DMS 273 treated with DMSO at 0.1 percent for 48 hours (cell line): ENCODE measurements at regions not wholly inside any gene's neighbourhood (a gene's known extent, or its start where the extent isn't known, plus 50 kb on each side); places are given as distances from the start of the nearest gene placed in this dataset.
"Not testable (repeated sequence)": the region's sequence is repeated elsewhere in the genome, so short reads cannot be mapped to it uniquely, and the experiment has no call there.

Experiments used
- DNase-seq: peaks from one replicate; lab custom pipeline; 2025; lab: John Stamatoyannopoulos, UW

GRCh38 chr3:177476921-177477435 lies 279.7 kb upstream of the TBL1XR1 start:
- no peak for DNase-seq

- DNase-seq = no peak
Observed at GRCh38 chr3:177478170-177478867, 281.0 kb upstream of the TBL1XR1 start.

- no peak for DNase-seq
Observed at GRCh38 chr3:177479630-177480029, 282.3 kb upstream of the TBL1XR1 start.

DNA sequence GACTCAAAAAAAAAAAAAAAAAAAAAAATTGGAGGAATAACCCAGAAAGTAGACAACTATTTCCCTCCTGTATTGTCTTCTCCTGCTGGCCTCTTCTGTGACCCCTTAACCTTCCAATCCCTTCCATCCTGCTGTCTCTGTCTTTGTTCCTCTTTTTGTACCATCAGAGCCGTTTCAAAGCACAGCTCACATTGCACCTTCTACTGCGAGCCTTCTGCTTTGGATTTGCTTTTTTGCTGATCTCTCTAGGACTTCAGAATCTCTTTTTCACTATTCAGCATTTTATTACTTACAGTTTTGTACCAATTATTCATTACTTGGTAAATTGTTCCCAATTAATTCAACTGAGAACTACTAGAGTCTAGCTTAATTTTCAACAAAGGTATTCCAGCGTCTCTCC lies 284.0 kb upstream of the TBL1XR1 start:
- no peak for DNase-seq

- DNase-seq = no peak
Observed at GRCh38 chr3:177482048-177482691, 284.9 kb upstream of the TBL1XR1 start.

DNA sequence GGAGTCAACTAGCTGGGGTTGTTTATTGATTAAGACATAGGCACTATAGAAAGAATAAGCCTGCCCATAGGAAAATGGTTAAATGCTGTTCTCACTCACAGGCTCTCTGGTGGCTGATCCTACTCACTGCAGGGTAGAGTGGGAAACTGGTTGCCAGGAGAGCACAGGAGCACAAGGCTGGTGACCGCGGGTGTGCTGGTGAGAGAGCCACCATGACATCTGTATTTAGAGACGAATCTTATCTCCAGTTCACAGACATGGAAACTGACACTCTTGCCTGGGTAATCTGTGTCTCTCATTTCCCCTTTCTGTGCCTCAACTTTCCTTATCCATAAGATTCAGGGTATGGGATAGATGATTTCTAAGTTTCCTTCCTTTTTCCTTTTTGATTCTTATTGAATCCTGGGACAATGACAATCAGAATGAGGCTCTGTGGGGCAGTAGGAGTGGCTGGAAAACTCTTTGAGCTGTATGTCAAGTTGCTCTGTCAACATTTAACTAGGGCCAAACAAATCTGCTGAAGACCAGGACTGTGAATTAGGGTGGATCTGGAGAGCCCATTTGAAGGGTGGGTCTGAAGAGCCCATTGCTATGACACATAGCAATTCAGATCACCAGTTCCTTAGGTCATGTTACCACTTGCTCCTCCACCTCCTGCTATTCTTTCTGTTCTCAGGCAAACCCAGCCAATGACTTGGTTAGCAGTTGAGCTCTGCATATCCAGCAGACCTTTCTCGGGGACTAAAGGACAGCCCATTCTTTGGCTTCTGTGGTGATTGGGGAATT lies 286.1 kb upstream of the TBL1XR1 start:
- no peak for DNase-seq

DNA sequence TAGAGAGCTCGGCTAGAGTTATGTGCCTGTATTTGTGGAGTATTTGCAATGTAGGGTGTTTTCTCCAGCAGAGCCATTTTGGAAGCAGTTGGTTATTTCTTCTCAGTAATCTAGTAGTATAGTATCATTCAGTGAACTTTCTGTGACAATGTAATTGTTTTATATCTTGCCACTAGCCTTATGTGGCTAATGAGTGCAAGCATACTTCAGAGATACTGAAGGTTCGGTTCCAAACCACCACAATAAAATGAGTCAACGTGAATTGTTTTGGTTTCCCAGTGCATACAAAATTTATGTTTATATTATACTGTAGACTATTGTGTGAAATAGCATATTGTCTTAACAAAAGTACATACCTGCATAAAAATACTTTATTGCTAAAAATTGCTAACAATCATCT lies 286.9 kb upstream of the TBL1XR1 start:
- no peak for DNase-seq

DNA sequence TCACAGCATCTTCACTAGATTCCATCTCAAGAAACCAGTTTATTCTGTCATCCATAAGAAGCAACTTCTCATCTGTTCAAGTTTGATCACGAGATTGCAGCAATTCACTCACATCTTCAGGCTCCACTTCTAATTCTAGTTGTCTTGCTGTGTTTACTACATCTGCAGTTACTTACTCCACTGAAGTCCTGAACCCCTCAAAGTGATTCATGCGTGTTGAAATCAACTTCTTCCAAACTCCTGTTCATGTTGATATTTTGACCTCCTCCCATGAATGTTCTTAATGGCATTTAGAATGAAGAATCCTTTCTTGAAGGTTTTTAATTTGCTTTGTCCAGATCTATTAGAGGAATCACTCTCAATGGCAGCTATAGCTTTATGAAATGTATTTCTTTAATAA lies 287.6 kb upstream of the TBL1XR1 start:
- no peak for DNase-seq

GRCh38 chr3:177487635-177488186 lies 290.4 kb upstream of the TBL1XR1 start:
- no peak for DNase-seq

GRCh38 chr3:177488740-177489139 lies 291.5 kb upstream of the TBL1XR1 start:
- no peak for DNase-seq

- DNase-seq = no peak
Observed at GRCh38 chr3:177490626-177491025, 293.3 kb upstream of the TBL1XR1 start.

- DNase-seq = no peak
Observed at GRCh38 chr3:177491296-177492032, 294.2 kb upstream of the TBL1XR1 start.

GRCh38 chr3:177493091-177493490 lies 295.8 kb upstream of the TBL1XR1 start:
- no peak for DNase-seq

DNA sequence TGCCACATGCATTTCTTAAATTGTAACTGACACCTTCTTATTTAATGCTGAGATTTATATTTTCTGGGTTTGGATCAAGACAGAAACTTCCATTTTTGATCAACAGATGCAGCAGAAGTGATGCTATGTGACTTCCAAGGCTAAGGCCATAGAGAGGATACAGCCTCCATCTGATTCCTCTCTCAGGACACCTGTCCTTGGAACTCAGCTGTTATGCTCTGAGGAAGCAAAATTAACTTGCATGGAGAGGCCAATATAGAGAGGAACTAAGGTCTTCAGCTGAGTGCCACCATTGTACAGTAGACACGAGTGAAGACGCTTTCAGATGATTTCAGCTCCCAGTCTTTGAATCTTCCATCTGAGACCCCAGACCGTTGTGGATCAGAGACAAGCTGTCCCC lies 296.9 kb upstream of the TBL1XR1 start:
- DNase-seq = no peak

DNA sequence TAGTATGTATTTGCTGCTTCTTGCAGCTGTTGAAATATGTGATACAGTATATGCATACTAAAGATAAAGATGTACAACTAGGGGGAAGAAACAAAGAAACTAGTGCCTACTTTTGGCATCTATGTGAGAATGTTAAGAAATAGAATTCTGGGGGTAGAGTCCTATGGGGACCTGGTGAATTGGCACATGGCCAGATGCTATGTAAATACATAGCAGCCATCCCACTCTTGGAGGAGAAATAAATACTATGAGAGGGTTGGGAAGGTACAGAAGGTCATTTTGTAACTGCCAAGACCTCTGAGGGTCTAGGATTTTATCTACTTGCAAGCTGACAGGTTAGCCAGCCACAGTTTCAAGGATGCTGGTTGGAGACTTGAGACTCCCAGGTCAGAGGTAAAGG lies 298.3 kb upstream of the TBL1XR1 start:
- no peak for DNase-seq

GRCh38 chr3:177498037-177498857 lies 301.0 kb upstream of the TBL1XR1 start:
- DNase-seq = no peak

DNA sequence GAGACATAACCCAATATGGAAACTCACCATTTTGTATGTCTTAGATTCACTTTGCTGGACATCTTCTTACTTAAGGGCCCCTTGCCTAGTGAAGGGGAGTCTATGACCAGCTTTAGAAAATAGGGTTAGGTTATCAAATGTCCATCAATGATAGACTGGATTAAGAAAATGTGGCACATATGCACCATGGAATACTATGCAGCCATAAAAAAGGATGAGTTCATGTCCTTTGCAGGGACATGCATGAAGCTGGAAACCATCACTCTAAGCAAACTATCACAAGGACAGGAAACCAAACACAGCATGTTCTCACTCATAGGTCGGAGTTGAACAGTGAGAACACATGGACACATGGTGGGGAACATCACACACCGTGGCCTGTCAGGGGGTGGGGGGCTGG lies 301.8 kb upstream of the TBL1XR1 start:
- DNase-seq = not testable (repeated sequence)

GRCh38 chr3:177499779-177500423 lies 302.6 kb upstream of the TBL1XR1 start:
- no peak for DNase-seq

DNA sequence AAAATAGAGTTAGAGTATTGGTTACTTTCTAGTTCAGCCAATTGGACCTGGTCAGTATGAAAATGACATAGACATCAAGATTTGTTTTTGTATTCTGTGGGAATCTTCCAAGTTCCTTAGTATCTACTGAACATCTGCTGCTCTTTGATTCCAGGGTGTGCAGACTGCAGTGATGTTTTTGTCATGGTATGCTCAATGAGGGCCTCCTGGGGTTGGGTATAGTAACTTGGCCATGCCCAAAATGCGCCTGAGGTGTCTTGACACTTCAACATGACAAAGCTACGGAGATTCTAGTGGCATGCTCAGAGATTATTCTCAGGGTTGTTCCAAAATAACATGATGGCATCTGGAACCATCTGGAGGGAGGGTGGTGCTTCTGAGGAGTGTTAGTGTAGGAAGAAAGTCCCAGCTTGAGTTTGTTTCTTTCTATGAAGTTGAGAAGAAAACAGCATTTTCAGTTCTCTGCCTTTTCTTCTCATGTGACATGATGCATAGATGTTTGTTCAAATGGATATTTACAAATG lies 313.5 kb upstream of the TBL1XR1 start:
- DNase-seq = no peak
